ENCODE measurements at regions not wholly inside any gene's neighbourhood (a gene's known extent, or its start where the extent isn't known, plus 50 kb on each side); places are given as distances from the start of the nearest gene placed in this dataset.

DNA sequence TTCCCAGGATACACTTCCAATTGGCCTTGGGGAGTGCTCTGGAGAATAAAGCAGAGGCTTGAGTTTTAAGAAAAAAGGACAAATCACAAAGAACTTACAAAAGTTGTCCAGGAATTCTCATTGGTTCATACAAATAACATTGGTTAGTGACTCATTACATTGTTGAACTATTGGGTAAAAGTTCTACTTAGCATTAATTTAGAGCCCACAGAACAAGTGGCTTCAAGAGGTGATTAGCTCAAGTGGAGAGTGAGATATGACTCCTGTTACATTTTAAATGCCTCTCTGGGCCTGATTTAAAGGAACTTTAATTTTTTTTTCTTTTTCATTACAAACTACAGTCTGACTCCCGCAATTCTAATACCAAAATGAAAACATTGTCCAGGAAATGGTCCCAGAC, 72.9 kb downstream of the ASCL4 start:
- TF ChIP-seq EZH2 (IDR thresholded peaks at IDR 0.05; ENCODE audit: low read depth, unreplicated experiment) (no peak), POLR2AphosphoS5 (IDR thresholded peaks at IDR 0.05; ENCODE audit: low read depth) (no peak), EZH2phosphoT487 (IDR thresholded peaks at IDR 0.05; ENCODE audit: unreplicated experiment) (no peak), NANOG (IDR thresholded peaks at IDR 0.05; ENCODE audit: borderline replicate concordance) (no peak), CREB1 (CRISPR knock-in tag; IDR thresholded peaks at IDR 0.05; ENCODE audit: low read depth) (no peak), ZNF331 (CRISPR knock-in tag; IDR thresholded peaks at IDR 0.05; ENCODE audit: low read depth) (no peak)
- TF ChIP-seq, protein P1, sequence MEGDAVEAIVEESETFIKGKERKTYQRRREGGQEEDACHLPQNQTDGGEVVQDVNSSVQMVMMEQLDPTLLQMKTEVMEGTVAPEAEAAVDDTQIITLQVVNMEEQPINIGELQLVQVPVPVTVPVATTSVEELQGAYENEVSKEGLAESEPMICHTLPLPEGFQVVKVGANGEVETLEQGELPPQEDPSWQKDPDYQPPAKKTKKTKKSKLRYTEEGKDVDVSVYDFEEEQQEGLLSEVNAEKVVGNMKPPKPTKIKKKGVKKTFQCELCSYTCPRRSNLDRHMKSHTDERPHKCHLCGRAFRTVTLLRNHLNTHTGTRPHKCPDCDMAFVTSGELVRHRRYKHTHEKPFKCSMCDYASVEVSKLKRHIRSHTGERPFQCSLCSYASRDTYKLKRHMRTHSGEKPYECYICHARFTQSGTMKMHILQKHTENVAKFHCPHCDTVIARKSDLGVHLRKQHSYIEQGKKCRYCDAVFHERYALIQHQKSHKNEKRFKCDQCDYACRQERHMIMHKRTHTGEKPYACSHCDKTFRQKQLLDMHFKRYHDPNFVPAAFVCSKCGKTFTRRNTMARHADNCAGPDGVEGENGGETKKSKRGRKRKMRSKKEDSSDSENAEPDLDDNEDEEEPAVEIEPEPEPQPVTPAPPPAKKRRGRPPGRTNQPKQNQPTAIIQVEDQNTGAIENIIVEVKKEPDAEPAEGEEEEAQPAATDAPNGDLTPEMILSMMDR (conservative IDR thresholded peaks at IDR 0.05; ENCODE audit: low read depth in 2 of 2): no peak

Measured in GM23338 (cell line).